ENCODE measurements at regions not wholly inside any gene's neighbourhood (a gene's known extent, or its start where the extent isn't known, plus 50 kb on each side); places are given as distances from the start of the nearest gene placed in this dataset.

DNA sequence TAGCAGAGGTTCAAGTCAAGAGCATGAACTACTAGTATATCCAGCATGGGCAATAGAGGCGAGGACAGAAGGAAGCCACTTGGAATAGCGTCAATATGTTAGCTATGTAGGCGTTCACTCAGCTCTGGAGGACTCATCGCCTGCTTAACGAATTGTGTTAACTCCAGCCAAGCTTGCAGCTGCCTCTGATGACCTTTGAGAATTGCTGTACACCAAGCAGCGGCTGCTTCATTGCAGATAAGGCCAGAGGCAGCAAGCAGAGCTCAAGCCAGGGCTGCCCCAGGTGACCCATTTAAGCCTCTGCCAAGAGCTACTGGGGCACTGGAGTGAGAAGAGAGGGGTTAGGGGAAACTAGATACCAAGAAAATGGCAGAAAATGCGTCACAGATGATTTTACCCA lies 160.2 kb upstream of the IGFBP7 start:
- no peak for TF ChIP-seq CTCF (IDR thresholded peaks at IDR 0.05)
- no peak for TF ChIP-seq ZFX (IDR thresholded peaks at IDR 0.05; ENCODE audit: borderline replicate concordance)

Measured in 22Rv1 (cell line).